ENCODE measurements at regions not wholly inside any gene's neighbourhood (a gene's known extent, or its start where the extent isn't known, plus 50 kb on each side); places are given as distances from the start of the nearest gene placed in this dataset.

GRCh38 chr16:86662740-86663139 is 84.4 kb downstream of the FOXL1 start:
- H3K9me3 ChIP-seq (ENCODE audit: control insufficient read depth in 2 of 2, low read length in 2 of 2): no peaks in the 10 kb centered on the region
- H3K4me3 ChIP-seq (ENCODE audit: low read length in 2 of 2): no peak overlapping the region
- no peaks in the 10 kb centered on the region for H3K27me3 ChIP-seq (ENCODE audit: control insufficient read depth in 2 of 2, insufficient read depth in 2 of 2, low read length in 2 of 2)
- H3K27ac ChIP-seq (ENCODE audit: low read depth in 2 of 2, low read length in 2 of 2): no peak overlapping the region
- peaks cover 2 to 10% of the 10 kb centered on the region in 2 donors for H3K4me1 ChIP-seq (ENCODE audit: control insufficient read depth in 2 of 2, insufficient read depth in 2 of 2, low read length in 2 of 2)
- no peak overlapping the region for H3K9ac ChIP-seq (ENCODE audit: low read depth in 1 of 2, low read length in 2 of 2)
- no peaks in the 10 kb centered on the region for H3K36me3 ChIP-seq (ENCODE audit: control insufficient read depth in 2 of 2, insufficient read depth in 2 of 2, low read length in 2 of 2)

DNA sequence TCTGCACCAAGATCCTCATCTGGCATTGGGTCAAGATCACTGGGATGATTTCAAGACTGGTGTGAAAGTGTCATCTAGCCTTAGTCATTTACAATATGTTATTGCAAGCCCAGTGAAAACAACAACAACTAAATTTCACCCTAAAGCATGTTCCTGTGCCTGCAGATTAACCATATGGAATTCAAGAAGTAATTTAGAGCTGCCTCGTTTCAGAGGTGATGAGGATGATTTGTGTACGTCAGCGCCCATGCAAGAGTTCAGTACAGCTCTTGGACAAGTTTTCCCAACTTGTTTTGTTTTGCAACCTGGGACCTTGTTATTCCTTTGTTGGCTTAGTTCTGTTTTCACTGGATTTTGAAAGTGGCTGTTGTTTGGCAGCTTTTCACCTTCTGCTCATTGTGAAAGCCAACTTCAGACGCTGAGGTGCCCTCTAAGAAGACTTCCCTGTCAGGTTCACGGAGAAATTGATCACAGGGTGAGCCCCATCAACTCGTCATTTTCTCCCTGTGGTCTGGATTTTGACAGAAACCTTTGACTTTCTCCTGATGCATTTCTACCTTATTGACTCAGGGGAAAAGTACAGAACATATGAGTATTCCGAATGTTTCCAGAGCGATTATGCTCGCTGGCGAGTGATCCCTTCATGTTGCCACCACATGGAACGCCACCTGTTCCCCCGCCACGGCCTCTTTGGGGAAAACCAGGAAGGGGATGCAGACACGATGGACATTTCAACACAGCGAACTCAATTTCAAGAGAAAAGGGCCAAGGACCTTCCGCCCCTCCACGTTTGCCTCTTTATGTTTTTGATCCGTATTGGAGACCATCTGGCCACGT is 85.6 kb downstream of the FOXL1 start:
- no peak overlapping the region for H3K9ac ChIP-seq (ENCODE audit: low read depth in 1 of 2, low read length in 2 of 2)

GRCh38 chr16:86664522-86665318 is 86.4 kb downstream of the FOXL1 start:
- H3K4me1 ChIP-seq (ENCODE audit: control insufficient read depth in 2 of 2, insufficient read depth in 2 of 2, low read length in 2 of 2): peaks cover 2 to 10% of the 10 kb centered on the region in 2 donors
- peak overlapping the region; percentile 78 to 84 for H3K27ac ChIP-seq (ENCODE audit: low read depth in 2 of 2, low read length in 2 of 2)
- no peaks in the 10 kb centered on the region for H3K9me3 ChIP-seq (ENCODE audit: control insufficient read depth in 2 of 2, low read length in 2 of 2)
- peaks cover 0 to 6% of the 10 kb centered on the region in 2 donors for H3K27me3 ChIP-seq (ENCODE audit: control insufficient read depth in 2 of 2, insufficient read depth in 2 of 2, low read length in 2 of 2)
- H3K36me3 ChIP-seq (ENCODE audit: control insufficient read depth in 2 of 2, insufficient read depth in 2 of 2, low read length in 2 of 2): no peaks in the 10 kb centered on the region
- H3K4me3 ChIP-seq (ENCODE audit: low read length in 2 of 2): peak overlapping the region in 1 of 2 donors; percentile 48
- no peak overlapping the region for H3K9ac ChIP-seq (ENCODE audit: low read depth in 1 of 2, low read length in 2 of 2)

More for the DNA sequence above, 85.6 kb downstream of the FOXL1 start:
- Histone ChIP-seq H3K4me1 (ENCODE audit: control insufficient read depth in 2 of 2, insufficient read depth in 2 of 2, low read length in 2 of 2) (peaks cover 2 to 10% of the 10 kb centered on the region in 2 donors), H3K36me3 (ENCODE audit: control insufficient read depth in 2 of 2, insufficient read depth in 2 of 2, low read length in 2 of 2) (no peaks in the 10 kb centered on the region), H3K9me3 (ENCODE audit: control insufficient read depth in 2 of 2, low read length in 2 of 2) (no peaks in the 10 kb centered on the region), H3K4me3 (ENCODE audit: low read length in 2 of 2) (no peak overlapping the region), H3K27me3 (ENCODE audit: control insufficient read depth in 2 of 2, insufficient read depth in 2 of 2, low read length in 2 of 2) (peaks cover 0 to 5% of the 10 kb centered on the region in 2 donors), H3K27ac (ENCODE audit: low read depth in 2 of 2, low read length in 2 of 2) (peak overlapping the region; percentile 75 to 78)

DNA sequence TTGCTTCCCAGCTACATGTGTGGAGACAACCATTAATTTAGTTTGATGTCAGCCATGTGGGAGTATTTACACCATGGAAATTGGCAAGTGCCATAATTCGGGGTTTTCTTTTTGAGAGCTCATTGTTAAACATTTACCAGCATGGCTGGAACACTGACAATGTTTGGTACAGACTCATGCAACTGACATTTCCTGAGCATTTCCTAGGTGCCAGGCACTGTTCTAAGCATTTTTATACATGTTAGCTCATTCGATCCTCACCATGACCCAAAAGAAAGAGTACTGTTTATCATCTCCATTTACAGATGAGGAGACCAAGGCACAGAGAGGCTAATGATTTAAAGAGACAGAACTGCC is 86.9 kb downstream of the FOXL1 start:
- H3K4me3 ChIP-seq (ENCODE audit: low read length in 2 of 2): no peak overlapping the region
- H3K9me3 ChIP-seq (ENCODE audit: control insufficient read depth in 2 of 2, low read length in 2 of 2): no peaks in the 10 kb centered on the region
- no peak overlapping the region for H3K9ac ChIP-seq (ENCODE audit: low read depth in 1 of 2, low read length in 2 of 2)
- no peaks in the 10 kb centered on the region for H3K36me3 ChIP-seq (ENCODE audit: control insufficient read depth in 2 of 2, insufficient read depth in 2 of 2, low read length in 2 of 2)
- peak overlapping the region; percentile 78 to 84 for H3K27ac ChIP-seq (ENCODE audit: low read depth in 2 of 2, low read length in 2 of 2)
- H3K4me1 ChIP-seq (ENCODE audit: control insufficient read depth in 2 of 2, insufficient read depth in 2 of 2, low read length in 2 of 2): peaks cover 2 to 10% of the 10 kb centered on the region in 2 donors
- H3K27me3 ChIP-seq (ENCODE audit: control insufficient read depth in 2 of 2, insufficient read depth in 2 of 2, low read length in 2 of 2): peaks cover 0 to 6% of the 10 kb centered on the region in 2 donors

DNA sequence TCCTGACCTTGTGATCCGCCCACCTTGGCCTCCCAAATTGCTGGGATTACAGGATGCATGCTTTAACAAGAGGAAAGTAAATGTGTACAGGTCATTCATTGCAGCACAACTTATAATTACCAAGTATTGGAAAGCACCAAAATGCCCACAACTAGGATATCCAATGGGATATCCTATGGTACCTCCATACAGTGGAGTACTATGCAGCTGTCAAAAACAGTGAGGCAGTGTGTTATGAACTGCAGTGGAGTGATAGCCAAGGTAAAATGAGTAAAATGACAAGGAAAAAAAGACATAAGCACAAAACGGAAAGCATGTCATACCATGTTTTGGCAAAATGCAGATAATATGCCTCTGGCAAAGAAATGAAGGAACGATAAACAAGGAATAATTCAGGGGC is 87.6 kb downstream of the FOXL1 start:
- H3K27me3 ChIP-seq (ENCODE audit: control insufficient read depth in 2 of 2, insufficient read depth in 2 of 2, low read length in 2 of 2): peaks cover 0 to 6% of the 10 kb centered on the region in 2 donors
- no peak overlapping the region for H3K9ac ChIP-seq (ENCODE audit: low read depth in 1 of 2, low read length in 2 of 2)
- no peaks in the 10 kb centered on the region for H3K9me3 ChIP-seq (ENCODE audit: control insufficient read depth in 2 of 2, low read length in 2 of 2)
- peaks cover 2 to 10% of the 10 kb centered on the region in 2 donors for H3K4me1 ChIP-seq (ENCODE audit: control insufficient read depth in 2 of 2, insufficient read depth in 2 of 2, low read length in 2 of 2)
- H3K27ac ChIP-seq (ENCODE audit: low read depth in 2 of 2, low read length in 2 of 2): no peak overlapping the region
- no peak overlapping the region for H3K4me3 ChIP-seq (ENCODE audit: low read length in 2 of 2)
- H3K36me3 ChIP-seq (ENCODE audit: control insufficient read depth in 2 of 2, insufficient read depth in 2 of 2, low read length in 2 of 2): no peaks in the 10 kb centered on the region

- H3K27me3 ChIP-seq (ENCODE audit: control insufficient read depth in 2 of 2, insufficient read depth in 2 of 2, low read length in 2 of 2): peaks cover 0 to 6% of the 10 kb centered on the region in 2 donors
- no peak overlapping the region for H3K4me3 ChIP-seq (ENCODE audit: low read length in 2 of 2)
- no peak overlapping the region for H3K27ac ChIP-seq (ENCODE audit: low read depth in 2 of 2, low read length in 2 of 2)
These were observed 88.7 kb downstream of the FOXL1 start for GRCh38 chr16:86667035-86667434.

DNA sequence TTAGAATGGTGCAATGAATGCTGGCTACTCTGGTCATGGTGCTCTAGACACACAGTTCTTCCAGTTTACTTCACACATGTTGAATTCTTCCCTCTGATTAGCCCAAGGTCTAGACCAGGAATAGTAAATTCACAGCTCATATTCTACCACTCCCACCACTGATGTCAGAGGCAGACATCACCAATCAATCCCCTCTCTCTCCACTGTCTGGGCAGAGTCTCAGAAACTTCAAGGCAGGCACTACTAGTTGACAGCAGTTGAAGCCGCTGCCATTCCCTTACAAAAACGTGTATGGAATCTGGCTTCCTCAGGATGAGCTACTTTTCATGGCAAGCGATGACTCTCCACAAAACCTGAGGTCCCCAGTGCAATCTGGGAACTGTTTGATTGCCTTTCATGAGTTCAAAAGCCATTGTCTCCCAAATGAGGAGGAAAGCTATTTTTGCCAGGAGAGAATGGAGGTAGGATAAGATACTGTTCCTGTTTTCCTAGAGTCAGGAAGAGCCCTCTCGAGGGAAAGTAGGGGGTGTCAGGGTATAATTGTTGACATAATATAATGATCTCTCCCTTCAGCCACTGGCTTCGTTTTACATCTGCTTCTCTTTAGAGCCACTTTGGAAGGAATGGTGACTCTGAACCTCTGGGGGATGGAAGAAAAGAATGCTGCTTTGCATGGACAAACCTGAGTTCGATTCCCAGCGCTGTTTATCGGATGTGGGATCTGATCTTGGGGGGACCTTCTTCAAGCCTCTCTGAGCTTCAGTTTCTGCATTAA is 90.0 kb downstream of the FOXL1 start:
- Histone ChIP-seq H3K27ac (ENCODE audit: low read depth in 2 of 2, low read length in 2 of 2) (no peak overlapping the region), H3K4me3 (ENCODE audit: low read length in 2 of 2) (no peak overlapping the region), H3K4me1 (ENCODE audit: control insufficient read depth in 2 of 2, insufficient read depth in 2 of 2, low read length in 2 of 2) (peaks cover 5 to 10% of the 10 kb centered on the region in 2 donors), H3K9me3 (ENCODE audit: control insufficient read depth in 2 of 2, low read length in 2 of 2) (no peaks in the 10 kb centered on the region), H3K27me3 (ENCODE audit: control insufficient read depth in 2 of 2, insufficient read depth in 2 of 2, low read length in 2 of 2) (peaks cover 0 to 6% of the 10 kb centered on the region in 2 donors), H3K9ac (ENCODE audit: low read depth in 1 of 2, low read length in 2 of 2) (no peak overlapping the region), H3K36me3 (ENCODE audit: control insufficient read depth in 2 of 2, insufficient read depth in 2 of 2, low read length in 2 of 2) (no peaks in the 10 kb centered on the region)

More at GRCh38 chr16:86667035-86667434, 88.7 kb downstream of the FOXL1 start:
- H3K9ac ChIP-seq (ENCODE audit: low read depth in 1 of 2, low read length in 2 of 2): no peak overlapping the region
- H3K4me1 ChIP-seq (ENCODE audit: control insufficient read depth in 2 of 2, insufficient read depth in 2 of 2, low read length in 2 of 2): peaks cover 5 to 10% of the 10 kb centered on the region in 2 donors
- no peaks in the 10 kb centered on the region for H3K36me3 ChIP-seq (ENCODE audit: control insufficient read depth in 2 of 2, insufficient read depth in 2 of 2, low read length in 2 of 2)
- no peaks in the 10 kb centered on the region for H3K9me3 ChIP-seq (ENCODE audit: control insufficient read depth in 2 of 2, low read length in 2 of 2)

- H3K4me1 ChIP-seq (ENCODE audit: control insufficient read depth in 2 of 2, insufficient read depth in 2 of 2, low read length in 2 of 2): peaks cover under 1 to 5% of the 10 kb centered on the region in 2 donors
- H3K4me3 ChIP-seq (ENCODE audit: low read length in 2 of 2): no peak overlapping the region
- H3K36me3 ChIP-seq (ENCODE audit: control insufficient read depth in 2 of 2, insufficient read depth in 2 of 2, low read length in 2 of 2): no peaks in the 10 kb centered on the region
- no peak overlapping the region for H3K27ac ChIP-seq (ENCODE audit: low read depth in 2 of 2, low read length in 2 of 2)
- H3K9me3 ChIP-seq (ENCODE audit: control insufficient read depth in 2 of 2, low read length in 2 of 2): no peaks in the 10 kb centered on the region
- H3K9ac ChIP-seq (ENCODE audit: low read depth in 1 of 2, low read length in 2 of 2): no peak overlapping the region
- H3K27me3 ChIP-seq (ENCODE audit: control insufficient read depth in 2 of 2, insufficient read depth in 2 of 2, low read length in 2 of 2): peaks cover 2 to 6% of the 10 kb centered on the region in 2 donors
These were observed 91.0 kb downstream of the FOXL1 start for GRCh38 chr16:86669285-86669805.

- Histone ChIP-seq H3K9ac (ENCODE audit: low read depth in 1 of 2, low read length in 2 of 2) (no peak overlapping the region), H3K36me3 (ENCODE audit: control insufficient read depth in 2 of 2, insufficient read depth in 2 of 2, low read length in 2 of 2) (no peaks in the 10 kb centered on the region), H3K9me3 (ENCODE audit: control insufficient read depth in 2 of 2, low read length in 2 of 2) (no peaks in the 10 kb centered on the region), H3K4me1 (ENCODE audit: control insufficient read depth in 2 of 2, insufficient read depth in 2 of 2, low read length in 2 of 2) (peaks cover 0 to 5% of the 10 kb centered on the region in 2 donors), H3K4me3 (ENCODE audit: low read length in 2 of 2) (no peak overlapping the region), H3K27ac (ENCODE audit: low read depth in 2 of 2, low read length in 2 of 2) (no peak overlapping the region), H3K27me3 (ENCODE audit: control insufficient read depth in 2 of 2, insufficient read depth in 2 of 2, low read length in 2 of 2) (peaks cover 2 to 6% of the 10 kb centered on the region in 2 donors)
These were observed 91.8 kb downstream of the FOXL1 start for GRCh38 chr16:86669937-86670749.
